HG03354 (cell line): ENCODE measurements at regions not wholly inside any gene's neighbourhood (a gene's known extent, or its start where the extent isn't known, plus 50 kb on each side); places are given as distances from the start of the nearest gene placed in this dataset.

Experiments used
- ATAC-seq: cut with Tn5 transposase; IDR thresholded peaks from one replicate; pipeline ENCODE4 v1.9.1; 2021; ENCODE audit warnings: mild to moderate bottlenecking; ENCODE audit not compliant: unreplicated experiment, poor library complexity, severe bottlenecking

DNA sequence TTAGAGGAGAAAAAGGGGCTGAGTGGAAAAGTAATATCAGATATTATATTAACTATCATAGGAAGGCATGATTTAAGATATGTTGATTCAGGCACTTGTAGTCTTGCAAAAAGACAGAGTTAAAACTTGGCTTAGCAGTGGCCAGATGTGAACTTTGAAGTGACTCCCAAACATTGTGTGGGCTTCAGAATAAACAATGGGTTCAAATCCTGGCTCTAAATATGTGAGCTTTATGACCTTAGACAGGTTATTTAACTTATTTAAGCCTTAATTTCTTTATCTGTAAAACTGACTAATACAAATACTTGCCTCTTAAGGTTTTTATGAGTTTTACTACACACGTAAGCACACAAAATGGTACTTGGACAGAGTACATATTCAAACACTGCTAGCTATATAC, 85.9 kb downstream of the TNFSF18 start:
- ATAC-seq, result no peak

- no peak for ATAC-seq
Observed at GRCh38 chr1:172966844-172967540, 83.7 kb downstream of the TNFSF18 start.

DNA sequence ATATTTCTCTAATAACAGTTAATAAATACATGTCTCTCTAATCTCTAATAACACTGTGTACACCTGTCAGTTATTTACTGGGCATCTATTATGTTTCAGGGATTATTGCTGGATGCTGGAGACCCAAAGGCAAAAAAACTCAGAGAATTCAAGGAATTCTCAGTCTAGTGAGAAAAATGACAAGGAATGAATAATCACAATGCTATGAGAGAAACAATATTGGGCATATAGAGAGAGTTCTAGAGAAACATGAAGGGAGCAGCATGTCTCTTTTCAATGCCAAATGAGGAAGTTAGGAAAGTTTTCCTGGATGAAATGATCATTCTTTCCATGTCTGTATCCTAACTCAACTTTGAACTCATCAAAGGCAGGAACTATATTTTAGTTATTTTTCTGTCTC, 82.8 kb downstream of the TNFSF18 start:
- no peak for ATAC-seq

DNA sequence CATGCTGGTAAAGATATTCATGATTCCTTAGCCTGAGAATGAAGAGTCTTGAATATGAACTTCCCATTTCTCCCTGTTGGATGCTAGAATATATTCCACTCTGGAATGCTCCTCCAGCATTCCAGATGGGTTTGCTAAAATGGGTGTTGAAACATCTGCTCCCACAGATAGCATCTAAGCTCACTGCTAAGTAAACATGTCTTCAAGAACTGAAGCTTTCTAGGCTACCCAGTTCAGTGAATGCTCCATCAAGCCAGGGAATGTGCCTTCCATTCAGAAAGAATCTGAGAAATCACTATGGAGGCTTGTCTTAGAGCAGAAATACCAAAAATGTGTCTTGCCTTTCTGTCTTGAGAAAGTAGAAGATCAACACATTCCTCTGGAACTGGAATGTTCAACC, 81.1 kb downstream of the TNFSF18 start:
- ATAC-seq, result no peak

- no peak for ATAC-seq
Observed at GRCh38 chr1:172970186-172970585, 80.6 kb downstream of the TNFSF18 start.

- ATAC-seq, result no peak
Observed at GRCh38 chr1:172971241-172971640, 79.5 kb downstream of the TNFSF18 start.

DNA sequence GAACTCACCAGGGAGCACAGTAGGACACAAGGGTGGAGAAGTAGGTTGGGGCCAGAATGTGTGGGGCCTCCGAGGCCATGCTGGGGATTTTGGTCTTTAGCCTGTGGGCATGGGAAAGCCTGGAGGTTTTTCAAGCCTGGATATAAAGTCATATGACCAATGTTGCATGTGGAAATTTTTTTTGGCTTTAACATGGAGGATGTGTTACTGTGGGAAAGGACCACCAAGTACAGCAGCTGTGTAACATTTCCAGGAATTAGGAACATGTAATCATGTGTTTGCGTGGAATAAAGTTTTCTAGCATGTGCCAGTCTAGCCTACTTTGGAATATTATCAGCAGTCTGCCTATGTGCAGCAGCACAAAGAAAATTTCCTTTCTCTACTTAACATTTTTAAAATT, 78.5 kb downstream of the TNFSF18 start:
- no peak for ATAC-seq

DNA sequence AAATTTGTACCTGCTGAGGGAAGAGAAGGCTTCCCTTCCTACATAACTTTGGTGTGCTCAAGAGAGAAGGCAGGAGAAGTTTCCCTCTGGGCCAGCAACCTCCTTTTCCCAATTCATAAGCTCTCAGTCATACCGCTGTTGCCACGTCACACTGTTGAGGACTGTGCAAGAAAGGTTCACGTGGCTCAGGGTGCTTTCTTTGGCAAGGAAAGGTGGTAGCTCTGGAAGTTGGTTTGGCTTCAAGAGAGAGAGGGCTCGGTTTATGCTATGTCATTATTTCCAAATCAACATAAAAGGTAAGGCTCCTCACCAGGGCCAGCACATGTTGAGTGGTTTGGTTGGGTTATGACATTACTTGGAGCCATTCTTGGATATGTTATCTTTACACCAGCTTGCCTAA, 77.3 kb downstream of the TNFSF18 start:
- no peak for ATAC-seq

GRCh38 chr1:172976222-172977041, 74.3 kb downstream of the TNFSF18 start:
- ATAC-seq, result no peak

GRCh38 chr1:172977296-172978017, 73.3 kb downstream of the TNFSF18 start:
- ATAC-seq, result peak; percentile 88

DNA sequence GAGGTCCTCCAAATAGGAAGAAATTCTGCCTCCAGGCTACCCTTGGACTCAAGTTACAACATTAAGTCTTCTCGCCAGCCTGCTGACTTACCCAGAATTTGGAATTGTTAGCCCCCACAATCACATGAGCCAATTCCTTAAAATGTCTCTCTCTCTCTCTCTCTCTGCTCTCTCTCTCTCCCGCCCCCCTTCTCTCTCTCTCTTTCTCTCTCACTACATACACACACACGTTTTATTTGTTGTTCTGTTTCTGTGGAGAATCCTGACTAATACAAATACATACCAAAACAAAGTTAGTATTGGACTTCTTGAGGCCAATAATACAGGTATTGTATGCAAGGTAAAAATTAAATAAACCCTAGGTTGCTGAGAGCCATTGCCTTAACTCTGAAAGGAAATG, 72.1 kb downstream of the TNFSF18 start:
- no peak for ATAC-seq

GRCh38 chr1:172979828-172980227, 70.9 kb downstream of the TNFSF18 start:
- no peak for ATAC-seq

DNA sequence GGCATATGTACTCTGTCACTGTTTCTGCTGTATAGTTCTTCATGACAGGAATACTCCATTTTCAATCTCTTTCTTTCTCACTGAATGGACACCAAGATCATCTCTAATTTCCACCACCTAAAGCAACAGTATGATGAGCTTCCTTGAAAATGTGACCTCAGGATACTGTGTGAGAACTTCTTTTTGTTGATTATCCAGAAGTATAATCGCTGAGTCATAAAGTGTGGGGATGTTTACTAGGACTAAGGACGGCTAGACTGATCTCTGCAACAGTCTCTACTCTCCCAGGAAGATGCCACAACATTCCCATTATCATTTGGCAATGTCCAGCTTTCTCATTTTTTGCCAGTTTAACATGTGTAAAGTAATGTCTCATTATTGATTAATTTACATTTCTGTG, 70.3 kb downstream of the TNFSF18 start:
- no peak for ATAC-seq

DNA sequence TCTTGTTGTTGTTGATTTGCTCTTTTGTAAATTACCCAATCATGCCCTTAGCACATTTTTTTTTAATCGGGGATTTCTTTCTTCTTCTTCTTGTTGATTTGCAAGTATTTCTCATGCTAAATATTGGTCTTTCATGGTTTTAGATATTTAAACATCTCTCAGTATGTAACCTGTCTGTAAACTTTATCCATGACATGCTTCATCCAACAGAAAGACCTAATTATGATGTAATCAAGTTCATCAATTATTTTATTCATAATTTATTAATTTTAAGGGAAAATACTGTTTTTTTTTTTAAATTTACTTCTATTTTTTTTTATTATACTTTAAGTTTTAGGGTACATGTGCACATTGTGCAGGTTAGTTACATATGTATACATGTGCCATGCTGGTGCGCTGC, 69.8 kb downstream of the TNFSF18 start:
- no peak for ATAC-seq
